GM10266 (cell line): ENCODE measurements at regions not wholly inside any gene's neighbourhood (a gene's known extent, or its start where the extent isn't known, plus 50 kb on each side); places are given as distances from the start of the nearest gene placed in this dataset.
"Not testable (repeated sequence)": the region's sequence is repeated elsewhere in the genome, so short reads cannot be mapped to it uniquely, and the experiment has no call there.

ENCODE experiments used
- DNase-seq: peaks from one replicate; pipeline ENCODE4 v3.0.0; 2012; ENCODE audit errors: extremely low spot score
- CTCF ChIP-seq: IDR thresholded peaks from 2 replicates; pipeline ENCODE4 v1.5.1; 2012; ENCODE audit warnings: mild to moderate bottlenecking, low read depth; ENCODE audit not compliant: control insufficient read depth, insufficient read depth; ENCODE audit errors: missing control alignments

DNA sequence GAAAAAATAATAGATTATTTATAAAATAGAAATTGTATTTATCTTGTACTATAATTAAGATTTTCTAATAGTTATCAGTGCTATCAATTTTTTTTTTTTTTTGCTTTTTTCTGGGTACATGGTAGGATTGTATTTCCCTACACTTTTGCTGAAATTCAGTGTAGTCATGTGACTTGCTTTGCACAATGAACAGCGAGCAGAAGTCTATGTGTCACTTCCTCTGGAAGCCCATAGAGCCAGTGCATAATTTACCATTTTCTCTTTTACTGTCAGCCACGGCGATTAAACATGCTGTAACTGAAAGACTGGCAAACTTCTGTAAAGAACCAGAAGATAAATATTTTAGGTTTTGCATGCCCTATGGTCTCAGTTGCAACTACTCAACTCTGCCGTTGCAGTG, 80.8 kb upstream of the PPP1R12A start:
- no peak for TF ChIP-seq CTCF
- DNase-seq = no peak

DNA sequence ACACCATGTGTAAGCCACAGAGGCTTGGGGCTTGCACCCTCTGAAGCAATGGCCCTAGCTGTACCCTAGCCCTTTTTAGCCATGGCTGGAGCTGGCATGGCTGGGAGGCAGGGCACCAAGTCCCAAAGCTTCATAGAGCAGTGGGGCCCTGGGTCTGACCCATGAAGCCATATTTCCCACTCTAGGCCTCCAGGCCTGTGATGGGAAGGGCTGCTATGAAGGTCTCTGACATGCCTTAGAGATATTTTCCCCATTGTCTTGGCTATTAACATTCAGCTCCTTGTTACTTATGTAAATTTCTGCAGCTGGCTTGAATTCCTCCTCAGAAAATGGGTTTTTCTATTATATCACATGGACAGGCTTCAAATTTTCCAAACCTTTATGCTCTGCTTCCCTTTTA, 68.8 kb upstream of the PPP1R12A start:
- DNase-seq = not testable (repeated sequence)

DNA sequence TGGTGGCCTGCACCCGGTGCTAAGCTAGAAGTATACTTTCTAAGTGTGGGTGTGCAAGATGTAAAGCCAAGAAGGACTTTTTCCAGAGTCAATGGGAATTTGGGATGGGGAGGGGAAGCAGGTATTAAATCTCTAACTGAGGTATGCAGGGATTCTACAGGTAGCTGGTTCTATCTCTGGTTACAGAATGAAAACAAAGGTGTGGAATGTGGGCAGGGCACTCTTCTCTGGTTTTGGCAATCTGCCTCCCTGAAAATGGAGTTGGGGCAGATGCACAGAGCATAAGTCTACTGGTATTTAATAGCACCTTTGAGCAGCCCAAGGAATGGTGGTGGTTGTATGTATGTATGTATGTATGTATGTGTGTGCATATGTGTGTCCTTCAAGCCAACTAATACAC, 66.7 kb upstream of the PPP1R12A start:
- DNase-seq = no peak
- TF ChIP-seq CTCF = no peak

GRCh38 chr12:80000831-80001230, 65.9 kb upstream of the PPP1R12A start:
- TF ChIP-seq CTCF = no peak
- no peak for DNase-seq

DNA sequence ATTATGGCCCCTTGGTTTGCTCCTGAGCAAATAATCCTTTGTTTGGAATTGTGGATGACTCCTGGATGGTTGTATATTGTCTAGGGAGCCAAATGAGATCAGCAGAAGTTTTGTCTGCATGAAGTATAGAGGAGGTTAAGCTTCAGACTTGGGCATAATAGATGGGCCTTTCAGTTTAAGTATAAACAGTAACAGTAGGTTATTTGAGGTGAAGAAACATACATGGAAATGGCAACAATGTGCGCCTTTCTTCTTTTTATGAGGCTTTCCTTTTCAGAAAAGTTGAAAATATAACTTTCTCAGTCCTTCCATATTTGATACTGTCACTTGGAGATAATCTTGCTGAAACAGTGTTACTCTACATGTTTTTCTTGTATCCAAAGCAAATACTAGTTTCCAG, 63.7 kb upstream of the PPP1R12A start:
- DNase-seq = no peak
- TF ChIP-seq CTCF = no peak

DNA sequence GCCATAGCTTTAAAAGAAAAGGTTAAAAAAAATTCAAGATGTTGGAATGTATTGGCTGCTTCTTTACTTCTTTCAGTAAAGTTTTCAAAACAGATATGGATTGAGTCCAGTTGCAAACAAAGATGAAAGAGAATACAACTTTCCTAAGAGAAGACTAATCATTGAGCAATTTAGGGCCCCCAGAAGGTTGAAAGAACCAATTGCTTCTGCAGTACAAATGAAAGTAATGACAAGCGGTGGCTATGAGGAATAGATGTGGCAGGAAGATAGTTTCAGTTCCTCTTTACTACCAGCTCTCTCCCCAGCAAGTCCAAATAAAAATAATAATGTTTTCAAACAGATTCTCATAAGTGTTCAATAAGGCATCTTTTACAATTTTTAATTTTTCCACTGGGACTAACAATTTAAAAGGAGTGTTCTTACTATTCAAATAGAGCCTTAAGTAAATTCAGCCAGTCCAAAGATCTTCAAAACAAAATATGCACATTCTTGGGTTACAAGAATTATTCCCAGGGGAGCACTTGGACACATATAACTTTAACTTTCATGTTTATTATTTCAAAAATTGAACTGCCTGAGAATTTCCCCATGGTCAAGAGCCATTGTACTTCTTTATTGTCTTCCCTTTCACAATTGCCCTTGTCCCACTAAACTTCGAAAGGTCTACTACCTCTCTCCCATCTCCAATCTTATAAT, 62.3 kb upstream of the PPP1R12A start:
- TF ChIP-seq CTCF = no peak
- peak; percentile 71 for DNase-seq

- not testable (repeated sequence) for DNase-seq
Observed at GRCh38 chr12:79995385-79996084, 60.6 kb upstream of the PPP1R12A start.

GRCh38 chr12:79993106-79993862, 58.4 kb upstream of the PPP1R12A start:
- TF ChIP-seq CTCF = no peak
- DNase-seq = no peak
